ENCODE measurements at regions not wholly inside any gene's neighbourhood (a gene's known extent, or its start where the extent isn't known, plus 50 kb on each side); places are given as distances from the start of the nearest gene placed in this dataset.

DNA sequence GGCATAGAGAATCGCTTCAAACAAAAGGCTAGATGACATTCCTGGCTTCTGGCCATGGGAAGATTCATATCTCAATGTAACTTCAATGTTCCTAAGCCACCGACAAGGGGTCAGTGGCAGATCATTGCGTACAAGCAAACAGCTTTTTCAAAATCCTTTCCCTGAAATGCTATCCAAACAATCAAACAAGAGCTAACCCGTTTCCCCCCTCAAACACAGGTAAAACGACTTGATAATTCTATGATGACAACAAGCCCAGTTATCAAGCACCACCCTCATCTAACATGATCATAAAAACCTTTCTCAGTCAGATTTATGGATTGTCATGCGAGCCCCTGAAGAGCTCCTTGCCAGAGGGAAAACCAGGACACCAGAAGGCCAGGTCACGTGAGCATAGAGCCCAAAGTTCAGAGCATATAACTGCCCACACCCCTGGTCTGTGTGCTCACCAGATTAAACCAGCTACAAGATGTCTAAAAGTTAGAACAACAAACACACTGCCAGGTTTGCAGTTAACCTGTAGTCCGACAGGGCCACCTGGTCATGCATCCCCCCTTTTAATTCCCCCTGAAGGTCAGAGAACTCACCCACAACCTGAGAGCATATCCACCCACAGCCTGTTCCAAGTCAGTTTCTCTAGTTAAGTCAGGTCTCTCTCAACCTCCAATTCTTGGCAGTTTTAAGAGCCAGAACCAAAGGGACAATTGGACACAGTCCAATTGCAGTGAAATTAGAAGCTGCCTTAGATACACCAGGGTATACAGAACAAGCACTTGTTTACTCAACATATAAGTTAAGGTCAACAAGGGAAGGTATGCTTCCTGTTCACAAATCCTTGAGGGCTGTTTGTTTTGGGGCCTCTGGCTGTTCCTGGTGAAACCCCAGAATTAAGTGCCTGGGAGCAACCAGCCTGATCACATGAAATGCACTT is 248.1 kb upstream of the PPARGC1A start:
- no peak overlapping the region for H3K4me3 ChIP-seq (ENCODE audit: low read length, poor library complexity, severe bottlenecking)
- H3F3A ChIP-seq (ENCODE audit: low read depth): no peaks in the 10 kb centered on the region
- H3K4me2 ChIP-seq (ENCODE audit: low read depth, low read length, poor library complexity, severe bottlenecking): no peak overlapping the region
- no peak overlapping the region for H2AFZ ChIP-seq (ENCODE audit: low read length)
- no peaks in the 10 kb centered on the region for H3K4me1 ChIP-seq (ENCODE audit: insufficient read depth, low read length, poor library complexity, severe bottlenecking)
- TF ChIP-seq, protein P1, sequence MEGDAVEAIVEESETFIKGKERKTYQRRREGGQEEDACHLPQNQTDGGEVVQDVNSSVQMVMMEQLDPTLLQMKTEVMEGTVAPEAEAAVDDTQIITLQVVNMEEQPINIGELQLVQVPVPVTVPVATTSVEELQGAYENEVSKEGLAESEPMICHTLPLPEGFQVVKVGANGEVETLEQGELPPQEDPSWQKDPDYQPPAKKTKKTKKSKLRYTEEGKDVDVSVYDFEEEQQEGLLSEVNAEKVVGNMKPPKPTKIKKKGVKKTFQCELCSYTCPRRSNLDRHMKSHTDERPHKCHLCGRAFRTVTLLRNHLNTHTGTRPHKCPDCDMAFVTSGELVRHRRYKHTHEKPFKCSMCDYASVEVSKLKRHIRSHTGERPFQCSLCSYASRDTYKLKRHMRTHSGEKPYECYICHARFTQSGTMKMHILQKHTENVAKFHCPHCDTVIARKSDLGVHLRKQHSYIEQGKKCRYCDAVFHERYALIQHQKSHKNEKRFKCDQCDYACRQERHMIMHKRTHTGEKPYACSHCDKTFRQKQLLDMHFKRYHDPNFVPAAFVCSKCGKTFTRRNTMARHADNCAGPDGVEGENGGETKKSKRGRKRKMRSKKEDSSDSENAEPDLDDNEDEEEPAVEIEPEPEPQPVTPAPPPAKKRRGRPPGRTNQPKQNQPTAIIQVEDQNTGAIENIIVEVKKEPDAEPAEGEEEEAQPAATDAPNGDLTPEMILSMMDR (conservative IDR thresholded peaks at IDR 0.05; ENCODE audit: low read length): no peak
- TF ChIP-seq EZH2phosphoT487 (IDR thresholded peaks at IDR 0.05; ENCODE audit: borderline replicate concordance): no peak
- H3K9me2 ChIP-seq (replicated peaks; ENCODE audit: low read depth, low read length): no peaks in the 10 kb centered on the region
- no peak overlapping the region for H3K9ac ChIP-seq (ENCODE audit: low read depth, low read length, poor library complexity, severe bottlenecking)
- H4K20me1 ChIP-seq (ENCODE audit: insufficient read depth, low read length, poor library complexity, severe bottlenecking): no peaks in the 10 kb centered on the region
- no peaks in the 10 kb centered on the region for H3K27me3 ChIP-seq (ENCODE audit: insufficient read depth, low read length, poor library complexity, severe bottlenecking)
- H3K79me2 ChIP-seq (ENCODE audit: insufficient read depth, low read length): no peaks in the 10 kb centered on the region
- H3K36me3 ChIP-seq (ENCODE audit: insufficient read depth, low read length): no peaks in the 10 kb centered on the region
- peaks cover 8% of the 10 kb centered on the region; the same call in 1 of the 2 replicates for H3K9me3 ChIP-seq (ENCODE audit: insufficient read depth, low read depth, low read length)

- H3K4me3 ChIP-seq (ENCODE audit: low read length, poor library complexity, severe bottlenecking): no peak overlapping the region
- H2AFZ ChIP-seq (ENCODE audit: low read length): no peak overlapping the region
These were observed 242.3 kb upstream of the PPARGC1A start for GRCh38 chr4:24131954-24132673.

GRCh38 chr4:24130637-24131036 is 240.8 kb upstream of the PPARGC1A start:
- Histone ChIP-seq H3F3A (ENCODE audit: low read depth) (no peaks in the 10 kb centered on the region), H3K79me2 (ENCODE audit: insufficient read depth, low read length) (no peaks in the 10 kb centered on the region), H3K9me3 (ENCODE audit: insufficient read depth, low read depth, low read length) (peaks cover 6% of the 10 kb centered on the region; the same call in 1 of the 2 replicates), H2AFZ (ENCODE audit: low read length) (no peak overlapping the region), H4K20me1 (ENCODE audit: insufficient read depth, low read length, poor library complexity, severe bottlenecking) (no peaks in the 10 kb centered on the region), H3K4me3 (ENCODE audit: low read length, poor library complexity, severe bottlenecking) (no peak overlapping the region), H3K36me3 (ENCODE audit: insufficient read depth, low read length) (no peaks in the 10 kb centered on the region), H3K9ac (ENCODE audit: low read depth, low read length, poor library complexity, severe bottlenecking) (no peak overlapping the region), H3K27me3 (ENCODE audit: insufficient read depth, low read length, poor library complexity, severe bottlenecking) (no peaks in the 10 kb centered on the region), H3K4me2 (ENCODE audit: low read depth, low read length, poor library complexity, severe bottlenecking) (no peak overlapping the region), H3K4me1 (ENCODE audit: insufficient read depth, low read length, poor library complexity, severe bottlenecking) (no peaks in the 10 kb centered on the region), H3K9me2 (replicated peaks; ENCODE audit: low read depth, low read length) (no peaks in the 10 kb centered on the region)
- TF ChIP-seq, protein P1 (conservative IDR thresholded peaks at IDR 0.05; ENCODE audit: low read length): no peak
- TF ChIP-seq EZH2phosphoT487 (IDR thresholded peaks at IDR 0.05; ENCODE audit: borderline replicate concordance): no peak

More at GRCh38 chr4:24131954-24132673, 242.3 kb upstream of the PPARGC1A start:
- Histone ChIP-seq H3F3A (ENCODE audit: low read depth) (no peaks in the 10 kb centered on the region), H3K27me3 (ENCODE audit: insufficient read depth, low read length, poor library complexity, severe bottlenecking) (no peaks in the 10 kb centered on the region), H3K9me3 (ENCODE audit: insufficient read depth, low read depth, low read length) (peaks cover 6% of the 10 kb centered on the region; the same call in 1 of the 2 replicates), H3K4me2 (ENCODE audit: low read depth, low read length, poor library complexity, severe bottlenecking) (no peak overlapping the region), H4K20me1 (ENCODE audit: insufficient read depth, low read length, poor library complexity, severe bottlenecking) (no peaks in the 10 kb centered on the region), H3K9ac (ENCODE audit: low read depth, low read length, poor library complexity, severe bottlenecking) (no peak overlapping the region), H3K36me3 (ENCODE audit: insufficient read depth, low read length) (no peaks in the 10 kb centered on the region), H3K79me2 (ENCODE audit: insufficient read depth, low read length) (no peaks in the 10 kb centered on the region), H3K4me1 (ENCODE audit: insufficient read depth, low read length, poor library complexity, severe bottlenecking) (no peaks in the 10 kb centered on the region), H3K9me2 (replicated peaks; ENCODE audit: low read depth, low read length) (no peaks in the 10 kb centered on the region)
- TF ChIP-seq, protein P1 (conservative IDR thresholded peaks at IDR 0.05; ENCODE audit: low read length): no peak
- no peak for TF ChIP-seq EZH2phosphoT487 (IDR thresholded peaks at IDR 0.05; ENCODE audit: borderline replicate concordance)
